Endothelial cell of umbilical vein (primary cell): ENCODE measurements at regions not wholly inside any gene's neighbourhood (a gene's known extent, or its start where the extent isn't known, plus 50 kb on each side); places are given as distances from the start of the nearest gene placed in this dataset.

ENCODE experiments used
- BruUV-seq: library from RNA; stranded (reverse); fragments of 400-500 nt; replicated peaks from 2 replicates; lab custom pipeline; 2021; lab: Mats Ljungman, UMichigan
- CTCF ChIA-PET: fragments of 300-600, 350-600 bp; sonication (Branson Sonifier 250); formaldehyde crosslinking; loops from one replicate; lab custom pipeline; 2021; ENCODE audit warnings: antibody characterized with exemption, inconsistent platforms; lab: Charles Lee
- POLR2A ChIA-PET: fragments of 300-600, 350-600 bp; sonication (Branson Sonifier 250); formaldehyde crosslinking; loops from one replicate; lab custom pipeline; 2021; ENCODE audit warnings: antibody characterized with exemption, inconsistent platforms; lab: Charles Lee
- DNase-seq: peaks from one replicate; pipeline ENCODE4 v3.0.0-alpha.2; 2011; ENCODE audit warnings: low read depth, low spot score
- FAIRE-seq: peaks from 2 replicates; lab custom pipeline; 2011; peaks lifted over from hg19 to GRCh38; lab: Jason Lieb, UNC
- H2AFZ ChIP-seq: 2 replicates; pipeline ENCODE4 v1.6.0; 2012; ENCODE audit warnings: low read depth, low read length, control low read depth, inconsistent platforms
- H3K27ac ChIP-seq: 2 replicates; pipeline ENCODE4 v1.5.1; 2011; ENCODE audit warnings: low read depth, mild to moderate bottlenecking, control low read depth, low read length, moderate library complexity; ENCODE audit not compliant: insufficient read depth
- H3K27me3 ChIP-seq, 2 experiments: 2 replicates each; pipeline versions ENCODE4 v1.6.0 to v1.6.1; 2011; ENCODE audit warnings: low read length in 2 of 2, mixed read lengths in 1 of 2; ENCODE audit not compliant: control insufficient read depth in 2 of 2, insufficient read depth in 2 of 2
- H3K36me3 ChIP-seq, 2 experiments: 2 replicates in 1 of 2; 3 replicates in 1 of 2; pipeline ENCODE4 v1.5.1; 2011; ENCODE audit warnings: low read length in 2 of 2, mild to moderate bottlenecking in 1 of 2, moderate library complexity in 1 of 2; ENCODE audit not compliant: control insufficient read depth in 2 of 2, insufficient read depth in 2 of 2; ENCODE audit errors: extremely low read depth in 1 of 2
- H3K4me1 ChIP-seq: 3 replicates; pipeline ENCODE4 v1.5.1; 2011; ENCODE audit warnings: mild to moderate bottlenecking, low read length; ENCODE audit not compliant: control insufficient read depth, insufficient read depth; ENCODE audit errors: extremely low read depth
- H3K4me2 ChIP-seq: 2 replicates; pipeline ENCODE4 v1.6.1; 2011; ENCODE audit warnings: low read length, control low read depth, mixed read lengths; ENCODE audit not compliant: insufficient read depth
- H3K4me3 ChIP-seq, 3 experiments: fragments of 200-600 bp in 1 of 3; sonication (generic), shearing (Covaris generic) in 1 of 3; replicated peaks in 1 of 3; 2 replicates each; pipeline ENCODE4 v1.5.1; 2011 to 2016; ENCODE audit warnings: control low read depth in 3 of 3, low read length in 3 of 3, mild to moderate bottlenecking in 2 of 3, inconsistent platforms in 1 of 3, low read depth in 1 of 3, moderate library complexity in 1 of 3; ENCODE audit not compliant: insufficient read depth in 1 of 3
- H3K79me2 ChIP-seq: 2 replicates; pipeline ENCODE4 v1.6.0; 2012; ENCODE audit warnings: low read length, inconsistent platforms; ENCODE audit not compliant: control insufficient read depth, insufficient read depth
- H3K9ac ChIP-seq: replicated peaks from 2 replicates; pipeline ENCODE3; 2011; ENCODE audit warnings: low read length, control low read depth; ENCODE audit not compliant: insufficient read depth; ENCODE audit errors: extremely low read depth
- H3K9me1 ChIP-seq: replicated peaks from 3 replicates; pipeline ENCODE4 v1.6.0; 2011; ENCODE audit warnings: mild to moderate bottlenecking, low read length; ENCODE audit not compliant: control insufficient read depth, insufficient read depth; ENCODE audit errors: extremely low read depth
- H3K9me3 ChIP-seq: replicated peaks from 2 replicates; pipeline ENCODE4 v1.5.1; 2012; ENCODE audit warnings: low read length, inconsistent platforms; ENCODE audit not compliant: control insufficient read depth, insufficient read depth
- H4K20me1 ChIP-seq: replicated peaks from 2 replicates; pipeline ENCODE3; 2011; ENCODE audit warnings: mild to moderate bottlenecking, low read length; ENCODE audit not compliant: control insufficient read depth, insufficient read depth; ENCODE audit errors: extremely low read depth
- EZH2 ChIP-seq: IDR thresholded peaks from 2 replicates; pipeline ENCODE4 v1.6.1; 2012; ENCODE audit warnings: borderline replicate concordance, low read depth, mild to moderate bottlenecking, moderate library complexity, low read length, inconsistent platforms; ENCODE audit not compliant: severe bottlenecking
- GATA2 ChIP-seq: IDR thresholded peaks from 2 replicates; pipeline ENCODE4 v1.7.0; 2011; ENCODE audit warnings: low read depth, mild to moderate bottlenecking, moderate library complexity, mixed read lengths, low read length; ENCODE audit not compliant: insufficient read length, insufficient read depth
- dilution Hi-C: fragments of 300-500 bp; cut with MboI; formaldehyde crosslinking; loops from one replicate; pipeline ENCODE4 v1.15.0; 2019; ENCODE audit warnings: low sequenced_read_pairs; ENCODE audit not compliant: extremely low pct_ligation_motif_present
- intact Hi-C: fragments of 100-400 bp; cut with micrococcal nuclease; formaldehyde crosslinking; loops from one replicate; pipeline ENCODE4 v1.10.0; 2022

DNA sequence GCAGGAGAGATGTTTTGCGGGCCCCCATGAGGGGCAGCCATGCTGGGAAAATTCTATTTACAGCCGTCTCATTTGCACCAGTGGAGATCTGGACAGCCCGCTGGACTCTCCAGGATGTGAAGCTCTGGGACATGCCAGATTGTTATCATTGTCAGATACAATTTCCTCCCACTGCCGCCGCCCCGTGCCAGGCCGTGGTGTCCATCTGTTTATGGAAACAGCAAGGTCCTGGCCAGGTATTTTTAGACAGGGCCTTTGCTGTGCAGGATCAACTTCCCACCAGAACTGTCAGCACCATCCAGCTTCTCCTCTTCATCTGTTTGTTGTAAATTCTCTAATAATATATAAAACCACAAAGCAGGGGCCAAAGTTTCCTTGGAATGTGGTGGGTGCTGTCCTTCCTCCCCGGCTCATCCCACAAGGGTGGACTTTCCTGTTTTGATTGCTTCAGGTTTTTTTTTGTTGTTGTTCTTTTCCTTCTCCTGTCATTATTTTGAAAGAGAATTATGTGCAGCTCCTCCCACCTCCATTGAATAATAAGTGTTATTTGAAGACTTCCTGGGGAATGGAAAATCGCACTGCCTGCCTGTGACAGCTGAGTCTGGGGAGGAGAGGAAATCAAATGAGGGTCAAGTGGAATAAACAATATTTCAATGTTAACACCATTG lies 398.1 kb downstream of the TNS1 start:
- Histone ChIP-seq H3K9me3 (no peaks in the 10 kb centered on the region), H4K20me1 (no peaks in the 10 kb centered on the region), H3K4me1 (no peaks in the 10 kb centered on the region), H3K27me3 (no peaks in the 10 kb centered on the region), H3K36me3 (no peaks in the 10 kb centered on the region), H3K4me3 (no peak overlapping the region), H2AFZ (no peak overlapping the region), H3K79me2 (no peaks in the 10 kb centered on the region), H3K9me1 (no peaks in the 10 kb centered on the region), H3K27ac (no peak overlapping the region), H3K4me2 (no peak overlapping the region), H3K9ac (no peak overlapping the region)
- no peak for TF ChIP-seq EZH2
- BruUV-seq, result no TSS peak
- ChIA-PET CTCF (no interaction called here), POLR2A (no interaction called here)
- intact Hi-C loops (no loop called here), dilution Hi-C loops (no loop called here)
- no peak for DNase-seq
- FAIRE-seq, result no peak

GRCh38 chr2:217601601-217602000 lies 401.2 kb downstream of the TNS1 start:
- Histone ChIP-seq H3K4me2 (no peak overlapping the region), H3K4me1 (no peaks in the 10 kb centered on the region), H3K79me2 (no peaks in the 10 kb centered on the region), H3K36me3 (no peaks in the 10 kb centered on the region), H3K4me3 (no peak overlapping the region), H3K9me3 (no peaks in the 10 kb centered on the region), H2AFZ (no peak overlapping the region), H4K20me1 (no peaks in the 10 kb centered on the region), H3K9me1 (no peaks in the 10 kb centered on the region), H3K9ac (no peak overlapping the region), H3K27me3 (no peaks in the 10 kb centered on the region), H3K27ac (no peak overlapping the region)
- CTCF ChIA-PET, result interaction anchor here (1.0 kb wide), 1 partner anchor 24 kb away, joined by 3 read pairs; no protein-coding TSS in a partner anchor
- POLR2A ChIA-PET, result no interaction called here
- dilution Hi-C loops (no loop called here), intact Hi-C loops (no loop called here)
- DNase-seq (no peak), FAIRE-seq (no peak)
- no peak for TF ChIP-seq GATA2
- BruUV-seq, result no TSS peak
